Transverse colon (tissue), 4 donors: ENCODE measurements at regions not wholly inside any gene's neighbourhood (a gene's known extent, or its start where the extent isn't known, plus 50 kb on each side); places are given as distances from the start of the nearest gene placed in this dataset.

Experiments used
- DNase-seq: peaks from one replicate; pipeline ENCODE4 v3.0.0-alpha.2; 2019
- H3K27ac ChIP-seq, 4 donors: fragments of 200-600 bp; sonication (generic); 2 replicates each; pipeline ENCODE4 v1.5.1; 2016 to 2018; ENCODE audit warnings: inconsistent platforms in 4 of 4
- H3K27me3 ChIP-seq: fragments of 200-600 bp; sonication (generic); 2 replicates; pipeline ENCODE4 v1.5.1; 2017; ENCODE audit warnings: inconsistent platforms
- H3K36me3 ChIP-seq, 4 donors: fragments of 200-600 bp; sonication (generic); 2 replicates each; pipeline ENCODE4 v1.5.1; 2017 to 2019; ENCODE audit warnings: inconsistent platforms in 4 of 4
- H3K4me1 ChIP-seq, 4 donors: fragments of 200-600 bp; sonication (generic); 2 replicates each; pipeline ENCODE4 v1.5.1; 2017 to 2020; ENCODE audit warnings: inconsistent platforms in 4 of 4
- H3K4me3 ChIP-seq, 4 donors: fragments of 200-600 bp; sonication (generic); 1 replicate in 1 of 4; 2 replicates in 3 of 4; pipeline versions ENCODE4 v1.5.1 to v1.6.1; 2017 to 2019; ENCODE audit warnings: inconsistent platforms in 4 of 4
- H3K9me3 ChIP-seq, 2 donors: fragments of 200-600 bp; sonication (generic); 2 replicates each; pipeline ENCODE4 v1.5.1; 2017 to 2019; ENCODE audit warnings: inconsistent platforms in 2 of 2
- CTCF ChIP-seq, 5 experiments: fragments of 200-600 bp in 3 of 5; fragments of 450-650 bp in 2 of 5; sonication (generic) in 3 of 5; IDR thresholded peaks; 1 replicate in 2 of 5; 2 replicates in 3 of 5; pipeline ENCODE4 v1.5.1; 2016 to 2017; ENCODE audit warnings: antibody characterized with exemption in 5 of 5, inconsistent platforms in 3 of 5, mild to moderate bottlenecking in 2 of 5, moderate library complexity in 1 of 5
- EP300 ChIP-seq: sonication (generic); formaldehyde crosslinking; IDR thresholded peaks from one replicate; pipeline ENCODE4 v1.6.1; 2017; ENCODE audit warnings: antibody characterized with exemption, low read depth
- POLR2A ChIP-seq: fragments of 450-650 bp; IDR thresholded peaks from one replicate; pipeline ENCODE4 v1.6.1; 2016; ENCODE audit warnings: antibody characterized with exemption, mild to moderate bottlenecking, moderate library complexity
- POLR2AphosphoS5 ChIP-seq, 3 donors: sonication (generic); formaldehyde crosslinking; IDR thresholded peaks; one replicate each; pipeline ENCODE4 v1.6.1; 2016; ENCODE audit warnings: antibody characterized with exemption in 3 of 3
- WGBS, 2 donors: methylation state at CpG; one replicate each; pipeline ENCODE4 v1.1.5; 2018; ENCODE audit warnings: low coverage in 1 of 2; 5-methylcytosine and 5-hydroxymethylcytosine counted together
- in situ Hi-C, 4 donors: fragments of 200-750 bp; cut with MboI; loops; one replicate each; pipeline versions ENCODE4 v1.15.0 to v1.15.1; 2017; ENCODE audit warnings: low sequenced_read_pairs in 3 of 4, low pct_ligation_motif_present in 1 of 4, low pct_unique_long_range_greater_than_20kb in 1 of 4
- intact Hi-C: fragments of 100-400 bp; cut with DNase I; formaldehyde crosslinking; loops from one replicate; pipeline ENCODE4 v1.15.1; 2023; ENCODE audit warnings: low total_unique reads

- Histone ChIP-seq H3K4me1 (no peaks in the 10 kb centered on the region), H3K36me3 (no peaks in the 10 kb centered on the region), H3K4me3 (no peak overlapping the region), H3K27me3 (no peaks in the 10 kb centered on the region), H3K9me3 (peaks cover 17 to 19% of the 10 kb centered on the region in 2 donors), H3K27ac (no peak overlapping the region)
- no peak for DNase-seq
- intact Hi-C loops = no loop called here
- no peak for TF ChIP-seq POLR2A
- no peak for TF ChIP-seq EP300
- TF ChIP-seq POLR2AphosphoS5 (IDR thresholded peaks at IDR 0.05) = no peak
- no peak for TF ChIP-seq CTCF (IDR thresholded peaks at IDR 0.05)
- 92 to 100% methylated on average over 1 to 11 of the region's 11 CpGs for WGBS, 2 donors
- in situ Hi-C loops = no loop called here
Measured at GRCh38 chr11:70944141-70944540, 308.2 kb downstream of the SHANK2 start.

GRCh38 chr11:70944636-70945035 lies 307.7 kb downstream of the SHANK2 start:
- H3K36me3 ChIP-seq = no peaks in the 10 kb centered on the region
- intact Hi-C loops (no loop called here), in situ Hi-C loops (no loop called here)
- peaks cover 17 to 19% of the 10 kb centered on the region in 2 donors for H3K9me3 ChIP-seq
- no peak overlapping the region for H3K4me3 ChIP-seq
- no peak for DNase-seq
- WGBS, 2 donors = 83 to 91% methylated on average over 2 of the region's 2 CpGs
- H3K4me1 ChIP-seq = no peaks in the 10 kb centered on the region
- H3K27me3 ChIP-seq = no peaks in the 10 kb centered on the region
- TF ChIP-seq CTCF (IDR thresholded peaks at IDR 0.05) (no peak), POLR2A (no peak), POLR2AphosphoS5 (IDR thresholded peaks at IDR 0.05) (no peak), EP300 (no peak)
- H3K27ac ChIP-seq = no peak overlapping the region

- no peak overlapping the region for H3K4me3 ChIP-seq
- intact Hi-C loops (no loop called here), in situ Hi-C loops (no loop called here)
- no peaks in the 10 kb centered on the region for H3K4me1 ChIP-seq
- no peaks in the 10 kb centered on the region for H3K27me3 ChIP-seq
- peaks cover 0 to 3% of the 10 kb centered on the region in 2 donors for H3K9me3 ChIP-seq
- no peak for TF ChIP-seq EP300
- no peak for TF ChIP-seq POLR2AphosphoS5 (IDR thresholded peaks at IDR 0.05)
- no peak for TF ChIP-seq CTCF (IDR thresholded peaks at IDR 0.05)
- no peak for TF ChIP-seq POLR2A
- DNase-seq = no peak
- H3K27ac ChIP-seq = no peak overlapping the region
- 86 to 89% methylated on average over 5 to 13 of the region's 13 CpGs for WGBS, 2 donors
- H3K36me3 ChIP-seq = no peaks in the 10 kb centered on the region
Measured at GRCh38 chr11:70948398-70948797, 304.0 kb downstream of the SHANK2 start.

GRCh38 chr11:70948855-70949531 lies 303.4 kb downstream of the SHANK2 start:
- Histone ChIP-seq H3K27me3 (no peaks in the 10 kb centered on the region), H3K27ac (no peak overlapping the region), H3K4me3 (no peak overlapping the region), H3K4me1 (no peaks in the 10 kb centered on the region), H3K36me3 (no peaks in the 10 kb centered on the region), H3K9me3 (no peaks in the 10 kb centered on the region)
- in situ Hi-C loops (no loop called here), intact Hi-C loops (no loop called here)
- whole genome bisulfite sequencing, 2 donors = 56 to 60% methylated on average over 1 to 19 of the region's 19 CpGs
- no peak for DNase-seq
- TF ChIP-seq POLR2AphosphoS5 (IDR thresholded peaks at IDR 0.05) (no peak), CTCF (IDR thresholded peaks at IDR 0.05) (no peak), POLR2A (no peak), EP300 (no peak)
